ENCODE measurements at regions not wholly inside any gene's neighbourhood (a gene's known extent, or its start where the extent isn't known, plus 50 kb on each side); places are given as distances from the start of the nearest gene placed in this dataset.

DNA sequence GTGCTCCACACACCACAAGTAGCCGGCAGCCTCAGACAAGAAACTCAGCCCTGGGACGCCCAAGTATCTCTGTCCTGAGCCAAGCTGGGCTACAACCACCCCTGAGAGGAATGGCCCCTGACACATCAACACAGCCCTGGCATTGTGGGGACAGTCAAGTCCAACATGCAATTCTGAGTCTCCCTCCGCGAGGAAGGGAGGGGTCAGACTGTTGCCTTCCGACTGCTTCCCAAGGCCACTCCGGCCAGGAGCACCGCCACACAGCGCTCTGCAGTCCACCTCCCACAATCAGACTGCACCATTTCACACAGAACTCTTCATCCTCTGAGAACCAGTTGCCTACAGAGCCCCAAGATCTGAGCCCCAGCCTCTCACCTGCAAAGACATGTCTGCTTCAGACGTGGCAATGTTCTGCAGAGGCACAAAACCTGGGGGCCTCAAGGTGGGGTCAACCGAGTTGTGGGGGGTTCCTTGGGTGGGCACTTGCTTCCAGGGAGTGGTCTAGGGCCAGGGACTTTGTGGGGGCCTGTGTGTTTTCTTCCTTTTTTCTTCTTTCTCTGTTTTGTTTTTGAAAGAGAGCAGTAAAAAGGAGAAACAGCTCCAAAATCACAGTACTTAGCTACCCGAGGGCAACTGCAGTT, 76.7 kb upstream of the SALL3 start:
- DNase-seq, result no peak

GRCh38 chr18:78903436-78904178, 76.0 kb upstream of the SALL3 start:
- DNase-seq, result no peak

DNA sequence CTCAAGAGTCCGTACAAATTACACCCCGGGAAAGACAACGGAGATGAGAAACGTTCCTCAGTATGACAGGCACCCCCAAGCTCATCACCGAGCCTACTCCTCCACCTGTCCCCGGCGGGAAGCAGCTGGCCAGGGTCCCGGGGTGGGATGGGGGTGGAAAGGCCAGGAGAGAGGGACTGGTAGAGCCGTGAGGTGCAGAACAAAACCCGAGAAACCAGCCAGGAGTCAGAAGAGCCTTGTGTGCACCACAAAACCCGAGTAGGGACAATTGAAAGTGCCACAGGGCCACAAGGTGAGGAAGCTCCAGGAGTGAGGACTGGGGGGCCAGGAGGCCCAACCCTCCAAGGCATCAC, 75.5 kb upstream of the SALL3 start:
- no peak for DNase-seq

DNA sequence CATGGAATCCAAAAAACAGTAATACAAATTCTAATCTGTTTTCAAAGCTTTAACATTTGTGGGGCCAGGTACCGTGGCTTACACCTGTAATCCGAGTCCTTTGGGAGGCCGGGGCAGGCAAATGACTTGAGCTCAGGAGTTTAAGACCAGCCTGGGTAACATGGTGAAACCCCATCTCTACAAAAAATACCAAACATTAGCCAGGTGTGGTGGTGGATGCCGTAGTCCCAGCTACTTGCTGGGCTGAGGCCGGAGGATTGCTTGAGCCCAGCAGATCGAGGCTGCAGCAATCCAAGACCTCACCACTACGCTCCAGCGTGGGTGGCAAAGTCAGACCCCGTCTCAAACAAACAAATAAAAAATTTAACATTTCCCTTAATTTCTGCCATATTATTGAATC, 74.3 kb upstream of the SALL3 start:
- DNase-seq, result no peak

DNA sequence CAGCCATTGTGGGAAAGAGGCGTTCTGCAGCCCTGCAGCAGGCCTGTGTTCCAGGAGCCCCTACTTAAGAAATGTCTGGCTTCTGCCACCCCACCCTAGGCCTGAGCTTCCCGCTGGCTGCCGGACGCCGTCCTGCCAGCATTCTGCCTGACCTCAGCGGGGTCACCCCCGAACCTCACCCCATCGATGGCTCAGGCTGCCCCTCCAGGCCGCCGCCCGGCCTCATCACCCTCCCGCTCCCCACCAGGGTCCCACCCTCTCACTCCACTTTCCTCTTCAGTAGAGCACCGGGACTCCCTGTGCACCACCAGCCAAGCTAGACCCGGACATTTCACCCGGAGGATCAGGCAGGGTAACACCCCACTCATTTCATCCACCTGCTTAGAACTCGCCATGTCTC, 73.6 kb upstream of the SALL3 start:
- DNase-seq, result no peak

- DNase-seq, result no peak
Measured at GRCh38 chr18:78908462-78909260, 71.0 kb upstream of the SALL3 start.

DNA sequence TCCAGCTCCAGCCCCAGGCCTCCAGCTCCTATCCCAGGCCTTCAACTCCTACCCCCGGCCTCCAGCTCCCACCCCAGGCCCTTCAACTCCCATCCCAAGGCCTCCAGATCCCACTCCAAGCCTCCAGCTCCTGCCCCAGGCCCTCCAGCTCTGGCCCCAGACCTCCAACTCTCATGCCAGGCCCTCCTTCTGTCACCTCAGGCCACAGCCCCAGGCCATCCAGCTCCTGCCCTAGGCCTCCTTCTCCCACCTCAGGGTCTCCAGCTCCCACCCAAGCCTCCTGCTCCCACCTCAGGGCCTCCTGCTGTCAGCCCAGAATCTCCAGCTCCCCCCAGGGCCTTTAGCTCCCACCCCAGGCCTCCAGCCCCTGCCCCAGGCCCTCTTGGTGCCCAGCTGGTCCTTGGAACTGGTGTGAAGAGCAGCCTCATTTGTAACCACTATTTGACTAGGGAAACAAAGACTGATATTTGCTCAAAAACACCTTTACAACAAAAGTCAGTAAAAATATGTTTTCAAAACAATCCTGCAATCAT, 67.8 kb upstream of the SALL3 start:
- no peak for DNase-seq

- no peak for DNase-seq
Measured at GRCh38 chr18:78912336-78912735, 67.3 kb upstream of the SALL3 start.

DNA sequence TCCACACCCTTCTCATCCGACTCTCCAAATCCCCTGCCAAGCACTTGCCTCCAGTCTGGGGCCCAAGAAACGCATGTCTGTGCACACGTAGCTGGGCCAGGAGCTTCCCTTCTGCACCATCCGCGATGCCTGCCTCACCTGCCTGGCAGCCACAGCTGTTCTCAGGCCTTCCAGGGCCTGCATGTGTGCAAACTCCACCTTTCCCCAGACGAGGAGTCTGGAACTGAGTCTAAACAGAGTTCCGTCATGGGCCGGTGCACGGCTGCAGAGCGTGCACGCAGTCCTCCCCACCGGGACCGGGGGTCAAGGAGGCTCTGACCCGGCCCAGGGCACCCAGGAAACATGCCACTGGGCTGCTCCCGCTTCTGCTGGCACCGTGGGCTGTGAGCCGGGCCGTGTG, 66.8 kb upstream of the SALL3 start:
- no peak for DNase-seq

- no peak for DNase-seq
Measured at GRCh38 chr18:78913395-78913794, 66.2 kb upstream of the SALL3 start.

- DNase-seq, result no peak
Measured at GRCh38 chr18:78913830-78914231, 65.8 kb upstream of the SALL3 start.

- DNase-seq, result no peak
Measured at GRCh38 chr18:78914249-78914935, 65.2 kb upstream of the SALL3 start.

- no peak for DNase-seq
Measured at GRCh38 chr18:78915446-78916008, 64.1 kb upstream of the SALL3 start.

- no peak for DNase-seq
Measured at GRCh38 chr18:78918707-78919106, 60.9 kb upstream of the SALL3 start.

GRCh38 chr18:78919956-78920355, 59.7 kb upstream of the SALL3 start:
- DNase-seq, result no peak

GRCh38 chr18:78920456-78921138, 59.0 kb upstream of the SALL3 start:
- peak; percentile 61 for DNase-seq

DNA sequence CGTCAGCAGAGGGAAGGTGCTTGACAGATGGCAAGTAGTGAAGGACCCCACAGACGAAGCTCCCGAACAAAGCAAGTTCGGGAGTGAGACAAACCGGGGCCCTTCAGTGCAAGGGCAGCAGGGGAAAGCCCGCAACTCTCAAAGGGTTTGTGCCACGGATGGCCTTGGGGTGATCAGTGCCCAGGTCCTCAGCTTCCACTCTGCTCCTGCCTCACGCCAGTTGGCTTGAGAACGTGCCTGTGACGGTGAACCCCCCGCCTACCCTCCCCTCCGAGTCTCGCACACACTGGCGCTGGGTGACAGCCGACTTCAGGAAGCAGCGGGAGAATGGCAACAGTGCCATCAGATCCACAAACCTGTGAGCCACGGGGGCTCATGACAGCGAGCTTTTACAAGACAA, 56.8 kb upstream of the SALL3 start:
- no peak for DNase-seq

DNA sequence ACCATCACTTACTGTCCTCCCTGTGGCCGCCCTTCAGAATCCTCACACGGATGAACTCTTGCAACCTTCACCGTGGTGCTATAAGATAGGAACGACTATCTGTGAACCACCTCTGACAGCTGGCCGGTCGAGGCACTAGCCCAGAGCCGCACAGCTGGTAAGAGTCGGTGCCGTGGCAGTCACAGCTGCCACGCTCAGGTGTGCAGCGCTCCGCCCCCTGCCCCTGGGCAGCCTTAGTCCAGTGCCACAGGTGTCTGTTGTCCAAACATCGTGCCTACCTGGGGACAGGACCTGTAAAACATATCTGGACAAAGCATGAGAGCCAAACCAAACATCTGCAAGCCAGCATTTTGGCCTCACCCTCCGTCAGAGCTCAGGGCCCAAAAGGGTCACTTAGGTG, 55.3 kb upstream of the SALL3 start:
- no peak for DNase-seq

DNA sequence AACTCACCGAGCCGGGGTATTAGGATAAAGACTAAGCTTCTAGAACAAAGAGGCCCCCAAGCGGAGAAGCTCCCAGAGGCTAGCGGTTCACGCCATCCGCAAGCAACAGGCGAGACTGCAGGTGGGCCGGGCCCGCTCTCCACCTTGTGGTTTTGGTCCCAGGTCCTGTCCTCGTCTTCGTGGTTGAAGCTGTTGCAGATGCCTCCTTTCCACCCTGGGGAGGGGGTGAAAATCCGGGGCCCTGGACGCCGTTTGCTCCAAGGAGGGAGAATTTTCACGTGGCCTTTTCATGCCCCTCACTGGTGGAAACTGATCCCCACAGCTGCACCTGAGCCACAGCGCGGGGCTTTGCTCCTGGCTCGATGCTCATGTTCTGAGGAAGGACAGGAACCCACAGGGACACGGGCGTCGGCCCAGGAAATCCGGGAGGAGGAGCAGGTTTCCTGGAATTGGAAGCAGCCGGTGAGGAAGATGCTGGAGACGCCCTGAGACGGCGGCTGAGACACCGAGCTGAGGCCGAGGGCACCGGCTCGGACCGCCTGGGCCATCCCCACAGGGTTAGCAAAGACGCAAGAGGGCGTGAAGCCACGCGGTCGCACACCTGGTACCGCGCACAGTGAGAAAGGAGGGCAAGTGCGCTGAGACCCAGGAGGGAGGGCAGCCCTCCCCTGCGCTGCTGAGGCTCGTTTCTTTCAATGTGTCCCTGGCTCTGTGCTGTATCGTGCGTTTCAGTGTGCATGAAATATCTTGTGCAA, 54.7 kb upstream of the SALL3 start:
- DNase-seq, result no peak

DNA sequence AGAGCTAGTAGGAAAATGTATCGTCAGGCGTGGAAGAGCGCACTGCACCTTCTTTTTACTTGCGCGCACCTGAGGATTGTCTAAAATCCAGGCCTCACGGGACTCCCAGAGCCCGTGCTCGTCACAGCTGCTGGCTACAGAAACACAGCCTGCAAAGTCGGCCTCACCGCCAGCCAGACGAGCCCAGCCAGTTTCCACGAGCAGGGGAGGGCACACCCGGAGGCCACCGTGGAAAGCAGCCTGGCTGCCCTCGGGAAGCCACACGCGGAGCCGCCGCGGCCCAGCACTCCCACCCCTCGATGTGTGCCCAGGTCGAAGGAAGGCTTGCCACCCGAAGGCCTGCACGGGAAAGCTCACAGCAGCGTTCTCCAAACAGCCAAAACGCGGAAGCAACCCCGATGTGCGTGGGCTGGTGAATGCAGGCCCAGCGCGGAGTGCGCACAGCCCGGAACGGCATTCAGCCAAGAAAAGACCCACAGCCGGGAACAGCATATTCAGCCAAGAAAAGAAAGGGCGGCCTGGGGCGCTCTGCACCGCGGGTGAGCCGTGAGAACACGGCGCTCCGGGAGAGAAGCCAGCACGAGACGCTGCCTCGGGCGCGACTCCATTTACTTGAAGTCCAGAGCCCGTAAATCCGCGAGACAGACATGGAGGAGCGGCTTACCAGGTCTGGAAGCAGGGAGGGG, 53.9 kb upstream of the SALL3 start:
- DNase-seq, result no peak

All from renal pelvis (tissue), 1 donor.